ENCODE measurements at regions not wholly inside any gene's neighbourhood (a gene's known extent, or its start where the extent isn't known, plus 50 kb on each side); places are given as distances from the start of the nearest gene placed in this dataset.

DNA sequence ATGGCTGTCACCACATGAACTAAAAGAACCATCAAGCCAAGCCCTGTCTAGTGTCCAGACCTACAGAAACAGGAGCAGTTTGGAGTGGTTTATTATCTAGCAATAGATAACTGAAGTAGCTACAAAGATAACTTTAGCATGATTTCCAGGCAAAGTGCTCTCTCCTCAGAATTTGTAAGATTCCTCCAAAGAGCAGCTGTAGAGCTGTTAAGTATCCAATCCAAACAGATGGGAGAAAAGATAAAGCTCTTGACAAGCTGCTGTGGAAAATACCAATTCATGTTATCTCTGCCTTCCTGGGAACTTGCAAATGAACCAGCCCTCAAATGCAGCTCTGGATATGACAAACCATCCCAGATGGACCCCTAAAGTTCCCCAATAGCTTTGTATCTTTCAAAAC lies 78.9 kb upstream of the RESF1 start:
- Histone ChIP-seq H3K4me3 (no peak overlapping the region), H3K4me1 (no peaks in the 10 kb centered on the region), H3K27me3 (no peaks in the 10 kb centered on the region), H3K9me3 (no peaks in the 10 kb centered on the region), H3K27ac (no peak overlapping the region), H3K36me3 (no peaks in the 10 kb centered on the region)
- TF ChIP-seq, protein P1, sequence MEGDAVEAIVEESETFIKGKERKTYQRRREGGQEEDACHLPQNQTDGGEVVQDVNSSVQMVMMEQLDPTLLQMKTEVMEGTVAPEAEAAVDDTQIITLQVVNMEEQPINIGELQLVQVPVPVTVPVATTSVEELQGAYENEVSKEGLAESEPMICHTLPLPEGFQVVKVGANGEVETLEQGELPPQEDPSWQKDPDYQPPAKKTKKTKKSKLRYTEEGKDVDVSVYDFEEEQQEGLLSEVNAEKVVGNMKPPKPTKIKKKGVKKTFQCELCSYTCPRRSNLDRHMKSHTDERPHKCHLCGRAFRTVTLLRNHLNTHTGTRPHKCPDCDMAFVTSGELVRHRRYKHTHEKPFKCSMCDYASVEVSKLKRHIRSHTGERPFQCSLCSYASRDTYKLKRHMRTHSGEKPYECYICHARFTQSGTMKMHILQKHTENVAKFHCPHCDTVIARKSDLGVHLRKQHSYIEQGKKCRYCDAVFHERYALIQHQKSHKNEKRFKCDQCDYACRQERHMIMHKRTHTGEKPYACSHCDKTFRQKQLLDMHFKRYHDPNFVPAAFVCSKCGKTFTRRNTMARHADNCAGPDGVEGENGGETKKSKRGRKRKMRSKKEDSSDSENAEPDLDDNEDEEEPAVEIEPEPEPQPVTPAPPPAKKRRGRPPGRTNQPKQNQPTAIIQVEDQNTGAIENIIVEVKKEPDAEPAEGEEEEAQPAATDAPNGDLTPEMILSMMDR (IDR thresholded peaks at IDR 0.05) = no peak
- no peak for DNase-seq
- intact Hi-C loops (cut with DNase I; ENCODE audit: low total_unique reads) = no loop called here

DNA sequence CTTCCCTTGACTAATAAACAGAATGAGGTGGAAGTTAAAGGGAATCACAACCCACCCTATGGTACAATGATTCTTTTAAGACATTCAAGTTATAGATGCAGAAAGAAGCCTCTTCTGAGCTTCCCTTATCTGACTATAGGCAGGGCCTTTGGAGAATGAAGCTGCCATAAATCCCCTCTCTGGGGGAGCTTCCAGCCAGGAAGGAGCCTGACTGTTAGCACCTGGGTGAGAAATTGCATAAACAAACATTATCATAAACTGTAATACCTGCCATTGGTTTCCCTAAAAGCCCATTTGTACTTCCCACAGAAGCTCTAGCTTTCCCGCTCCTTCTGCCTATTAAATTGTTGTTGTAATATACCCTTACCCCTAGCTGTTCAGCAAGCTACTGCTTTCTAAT lies 81.3 kb upstream of the RESF1 start:
- intact Hi-C loops (cut with DNase I; ENCODE audit: low total_unique reads) = no loop called here
- H3K27ac ChIP-seq = no peak overlapping the region
- no peak for DNase-seq
- no peaks in the 10 kb centered on the region for H3K4me1 ChIP-seq
- H3K4me3 ChIP-seq = no peak overlapping the region
- H3K9me3 ChIP-seq = no peaks in the 10 kb centered on the region
- no peaks in the 10 kb centered on the region for H3K27me3 ChIP-seq
- TF ChIP-seq, protein P1 (IDR thresholded peaks at IDR 0.05) = no peak
- no peaks in the 10 kb centered on the region for H3K36me3 ChIP-seq

DNA sequence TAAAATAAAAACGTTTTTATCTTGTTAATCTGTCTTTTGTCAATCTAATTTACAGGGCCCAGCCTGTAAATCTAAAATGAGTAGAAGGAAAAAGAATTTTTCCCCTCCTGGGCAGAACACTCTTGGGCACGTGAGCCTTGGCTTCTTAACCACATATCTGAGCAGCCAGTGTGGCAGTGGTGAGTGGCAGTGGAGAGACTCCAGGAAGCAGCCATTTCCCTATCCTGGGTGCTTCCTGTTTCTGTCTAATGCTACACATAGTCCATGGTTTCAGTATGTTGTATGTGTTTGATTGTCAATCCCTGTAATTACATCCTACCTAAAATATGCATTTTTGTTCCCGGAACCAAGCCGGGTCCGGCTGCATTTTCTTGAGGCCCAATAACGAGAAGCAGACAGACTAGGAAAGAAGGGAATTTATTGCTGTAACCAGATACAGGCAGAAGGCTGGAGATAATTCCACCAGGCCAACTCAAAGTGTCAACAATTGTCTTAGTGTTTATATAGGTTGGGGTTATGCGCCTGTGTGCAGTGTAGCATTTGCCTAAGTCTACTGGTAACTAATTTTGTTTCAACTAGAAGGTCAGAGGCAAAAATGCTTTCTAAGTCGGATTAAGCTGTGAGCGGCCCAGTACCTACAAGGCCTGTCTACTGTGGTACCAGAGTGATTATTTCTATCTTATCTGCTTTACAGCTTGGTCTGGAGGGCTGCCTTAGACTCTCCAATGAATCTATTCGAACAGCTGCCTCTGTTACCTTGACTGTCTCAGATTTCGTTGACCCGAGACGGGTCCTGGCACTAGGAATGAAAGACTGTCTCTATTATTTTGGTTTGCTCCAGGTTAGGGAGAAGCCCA lies 82.4 kb upstream of the RESF1 start:
- Histone ChIP-seq H3K27ac (no peak overlapping the region), H3K36me3 (no peaks in the 10 kb centered on the region), H3K4me3 (no peak overlapping the region), H3K27me3 (no peaks in the 10 kb centered on the region), H3K4me1 (no peaks in the 10 kb centered on the region), H3K9me3 (no peaks in the 10 kb centered on the region)
- DNase-seq = peak in 1 of 2 donors; percentile 28
- TF ChIP-seq, protein P1 (IDR thresholded peaks at IDR 0.05) = no peak
- intact Hi-C loops (cut with DNase I; ENCODE audit: low total_unique reads) = no loop called here

DNA sequence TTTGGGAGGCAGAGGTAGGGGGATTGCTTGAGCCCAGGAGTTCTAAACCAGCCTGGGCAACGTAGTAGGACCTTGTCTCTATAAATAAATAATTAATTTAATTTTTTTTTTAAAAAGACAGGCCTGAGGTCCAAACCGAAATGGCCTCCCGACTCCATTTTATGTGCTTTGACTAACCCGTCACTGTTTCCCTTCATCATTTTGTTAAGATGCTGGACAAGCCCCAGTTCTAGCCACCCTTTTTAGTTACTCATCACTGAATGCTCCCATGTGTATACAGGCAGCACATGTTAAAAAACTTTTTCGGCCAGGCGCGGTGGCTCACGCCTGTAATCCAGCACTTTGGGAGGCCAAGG lies 83.6 kb upstream of the RESF1 start:
- H3K27me3 ChIP-seq = no peaks in the 10 kb centered on the region
- intact Hi-C loops (cut with DNase I; ENCODE audit: low total_unique reads) = no loop called here
- H3K4me3 ChIP-seq = no peak overlapping the region
- no peak for DNase-seq
- H3K4me1 ChIP-seq = no peaks in the 10 kb centered on the region
- H3K27ac ChIP-seq = no peak overlapping the region
- TF ChIP-seq, protein P1 (IDR thresholded peaks at IDR 0.05) = no peak
- no peaks in the 10 kb centered on the region for H3K36me3 ChIP-seq
- H3K9me3 ChIP-seq = no peaks in the 10 kb centered on the region

DNA sequence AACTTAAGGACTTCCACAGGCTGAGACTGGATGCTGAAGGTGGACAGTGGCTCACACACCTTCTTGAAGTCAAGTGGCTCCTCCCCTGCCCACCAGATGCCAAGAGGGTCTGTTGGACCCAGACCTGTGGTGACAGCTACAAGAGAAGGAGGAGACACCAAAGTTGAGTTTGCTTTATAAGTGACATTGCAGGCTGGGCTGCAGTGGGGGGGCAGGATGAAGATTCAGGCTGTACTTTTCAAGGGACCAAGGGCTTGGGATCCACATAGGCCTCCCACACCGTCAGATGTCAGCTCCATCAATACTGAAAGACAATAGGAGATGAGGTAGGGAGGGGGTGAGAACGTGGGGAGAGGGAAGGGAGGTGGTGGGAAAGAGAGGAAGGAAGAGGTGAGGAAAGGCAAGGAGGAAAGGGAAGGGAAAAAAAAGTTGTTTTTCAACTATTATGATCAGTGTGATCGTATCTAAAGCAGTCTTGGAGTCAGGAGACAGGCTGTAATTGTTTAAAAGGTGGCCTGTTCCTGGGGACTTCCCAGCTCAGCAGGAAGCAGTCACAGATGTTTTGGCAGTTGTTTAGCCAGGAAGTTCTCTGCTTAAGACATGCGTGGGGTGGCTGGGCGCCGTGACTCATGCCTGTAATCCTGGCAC lies 84.1 kb upstream of the RESF1 start:
- Histone ChIP-seq H3K4me1 (no peaks in the 10 kb centered on the region), H3K27ac (no peak overlapping the region), H3K27me3 (no peaks in the 10 kb centered on the region), H3K9me3 (no peaks in the 10 kb centered on the region), H3K4me3 (no peak overlapping the region), H3K36me3 (no peaks in the 10 kb centered on the region)
- TF ChIP-seq, protein P1 (IDR thresholded peaks at IDR 0.05) = no peak
- peak in 1 of 2 donors; percentile 54 for DNase-seq
- intact Hi-C loops (cut with DNase I; ENCODE audit: low total_unique reads) = no loop called here
